ENCODE measurements at regions not wholly inside any gene's neighbourhood (a gene's known extent, or its start where the extent isn't known, plus 50 kb on each side); places are given as distances from the start of the nearest gene placed in this dataset.

DNA sequence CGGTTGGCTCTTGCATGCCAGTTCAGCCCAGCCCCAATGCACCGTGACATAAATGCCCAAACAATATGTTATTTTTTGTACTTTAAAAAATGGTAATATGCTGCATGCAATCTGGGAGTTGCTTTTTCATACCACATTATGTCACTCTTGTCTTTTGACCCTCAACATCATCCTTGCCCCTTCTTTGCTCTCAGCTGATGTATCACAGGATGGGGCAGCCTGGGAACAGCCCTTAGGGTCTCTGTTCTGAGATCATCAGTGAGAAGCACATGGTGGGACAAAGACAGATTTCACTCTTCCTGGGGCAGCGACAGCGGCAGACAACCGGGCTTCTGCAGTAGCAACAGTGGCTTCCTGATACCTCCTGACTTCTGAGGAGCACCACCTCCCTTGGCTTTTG, 79.5 kb downstream of the SETD4 start:
- TF ChIP-seq YY1 (IDR thresholded peaks at IDR 0.05; ENCODE audit: low read depth) (no peak), REST (IDR thresholded peaks at IDR 0.05; ENCODE audit: low read depth) (no peak), RAD21 (IDR thresholded peaks at IDR 0.05; ENCODE audit: low read depth) (no peak), CREB1 (IDR thresholded peaks at IDR 0.05; ENCODE audit: low read depth) (no peak), EGR1 (IDR thresholded peaks at IDR 0.05) (no peak), CEBPB (IDR thresholded peaks at IDR 0.05) (no peak), EP300 (IDR thresholded peaks at IDR 0.05; ENCODE audit: borderline replicate concordance) (no peak)

Measured in Ishikawa (cell line).